Prostate gland (tissue), 2 donors: ENCODE measurements at regions not wholly inside any gene's neighbourhood (a gene's known extent, or its start where the extent isn't known, plus 50 kb on each side); places are given as distances from the start of the nearest gene placed in this dataset. TPM values are rescaled to one million over a fixed set of nuclear protein-coding genes. Genes with fewer than 3 reads are reported as not detected.
"Not testable (repeated sequence)": the region's sequence is repeated elsewhere in the genome, so short reads cannot be mapped to it uniquely, and the experiment has no call there.

Experiments
- DNase-seq: peaks from one replicate; pipeline ENCODE4 v3.0.0-alpha.2; 2019; ENCODE audit warnings: low spot score
- H3K27ac ChIP-seq, 2 donors: fragments of 200-600 bp; sonication (generic); 2 replicates each; pipeline ENCODE4 v1.5.1; 2017 to 2019
- H3K27me3 ChIP-seq: fragments of 200-600 bp; sonication (generic); replicated peaks from 2 replicates; pipeline ENCODE4 v1.5.1; 2019; ENCODE audit not compliant: insufficient read depth
- H3K36me3 ChIP-seq, 2 donors: fragments of 200-600 bp; sonication (generic); 1 replicate in 1 of 2; 2 replicates in 1 of 2; pipeline versions ENCODE4 v1.5.1 to v1.8.1; 2017 to 2019
- H3K4me1 ChIP-seq: fragments of 200-600 bp; sonication (generic); replicated peaks from 2 replicates; pipeline ENCODE4 v1.5.1; 2019
- H3K4me3 ChIP-seq, 2 donors: fragments of 200-600 bp; sonication (generic); 2 replicates each; pipeline ENCODE4 v1.5.1; 2017 to 2019
- H3K9me3 ChIP-seq: fragments of 200-600 bp; sonication (generic); 2 replicates; pipeline ENCODE4 v1.5.1; 2017
- WGBS: methylation state at CpG from one replicate; pipeline ENCODE4 v1.1.5; 2018; 5-methylcytosine and 5-hydroxymethylcytosine counted together
- intact Hi-C: fragments of 100-400 bp; cut with DNase I; formaldehyde crosslinking; loops from one replicate; pipeline ENCODE4 v1.14.2; 2022
- microRNA-seq: library from miRNA; unstranded; fragments of <30 nt; microRNA quantifications from one replicate; pipeline ENCODE4, GENCODE V29; 2016
- small RNA-seq, 2 donors: library from RNA; depleted of rRNA; stranded (forward); fragments of <200 nt; gene quantifications; one replicate each; pipeline ENCODE3, GENCODE V24; 2016

DNA sequence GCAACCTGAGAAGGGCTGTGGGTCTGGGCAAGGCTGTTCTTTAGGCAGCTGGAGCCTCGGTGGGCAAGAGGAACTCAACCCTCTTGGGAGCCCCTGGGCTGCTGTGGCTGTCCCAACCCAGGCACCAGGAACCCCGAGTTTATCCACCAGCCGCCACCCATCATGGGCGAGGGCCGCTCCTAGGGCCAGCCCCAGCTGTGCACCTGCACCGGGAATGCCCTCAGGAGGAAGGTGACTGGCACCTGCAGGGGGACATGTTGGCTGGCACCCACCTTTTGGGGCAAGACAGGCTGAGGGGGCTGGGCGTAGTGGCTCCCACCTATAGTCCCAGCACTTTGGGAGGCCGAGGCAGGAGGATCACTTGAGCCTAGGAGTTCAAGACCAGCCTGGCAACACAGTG, 393.8 kb upstream of the ZNF722 start:
- WGBS: 93% methylated on average over 5 of the region's 8 CpGs
- H3K9me3 ChIP-seq, DNase-seq, H3K4me1 ChIP-seq, H3K27ac ChIP-seq, intact Hi-C loops, H3K36me3 ChIP-seq, H3K4me3 ChIP-seq, H3K27me3 ChIP-seq: not testable (repeated sequence)

DNA sequence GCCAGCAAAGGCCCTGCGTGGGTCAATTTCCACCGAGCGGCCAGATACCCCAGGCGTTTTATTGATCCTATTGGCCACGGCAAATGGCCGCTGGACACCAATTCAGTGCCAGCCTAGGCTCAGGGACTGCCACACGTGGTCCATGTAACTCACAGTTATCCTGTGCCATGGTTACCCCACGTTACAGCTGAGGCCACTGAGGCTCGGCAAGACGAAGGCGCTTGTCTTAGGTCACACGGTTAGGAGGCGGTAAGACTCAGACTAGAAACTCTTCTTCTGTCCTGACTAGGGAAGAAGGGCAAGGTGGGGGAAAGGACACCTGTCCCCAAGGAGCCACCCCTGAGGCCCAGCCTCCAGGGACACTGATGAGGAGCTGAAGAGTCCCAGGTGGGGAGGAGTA, 381.1 kb upstream of the ZNF722 start:
- H3K4me1 ChIP-seq, H3K27me3 ChIP-seq, H3K9me3 ChIP-seq, H3K27ac ChIP-seq, H3K4me3 ChIP-seq, H3K36me3 ChIP-seq, DNase-seq, intact Hi-C loops: not testable (repeated sequence)
- 79% methylated on average over 9 of the region's 13 CpGs for WGBS

DNA sequence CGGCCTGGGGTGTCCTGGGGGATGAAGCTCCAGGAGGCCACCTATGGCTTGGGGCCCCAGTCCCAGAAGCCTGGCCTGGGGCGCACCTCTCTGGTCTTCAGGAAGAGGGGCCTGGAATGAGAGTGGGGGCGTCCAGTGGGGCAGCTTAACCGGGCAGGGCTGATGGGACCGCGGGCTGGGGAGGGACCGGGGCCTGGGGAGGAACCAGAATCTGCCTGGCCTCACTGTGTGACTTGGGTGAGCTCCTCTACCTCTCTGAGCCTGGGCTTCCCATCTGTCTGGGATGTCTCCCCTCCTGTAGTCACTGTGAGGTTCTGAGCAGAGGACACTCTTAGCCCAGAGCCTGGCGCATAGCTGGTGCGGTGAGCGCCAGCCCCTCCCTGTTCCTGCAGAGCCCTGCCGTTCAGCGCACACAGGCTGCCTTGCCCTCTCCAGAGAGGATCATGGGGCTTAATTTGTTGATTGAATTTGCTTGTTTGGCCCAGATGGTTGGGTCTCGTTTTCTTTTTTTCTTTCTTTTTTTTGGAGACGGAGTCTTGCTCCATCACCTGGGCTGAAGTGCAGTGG, 378.4 kb upstream of the ZNF722 start:
- 88% methylated on average over 12 of the region's 14 CpGs for WGBS
- H3K36me3 ChIP-seq, H3K9me3 ChIP-seq, H3K27me3 ChIP-seq, H3K4me1 ChIP-seq, H3K4me3 ChIP-seq, DNase-seq, H3K27ac ChIP-seq, intact Hi-C loops: not testable (repeated sequence)

DNA sequence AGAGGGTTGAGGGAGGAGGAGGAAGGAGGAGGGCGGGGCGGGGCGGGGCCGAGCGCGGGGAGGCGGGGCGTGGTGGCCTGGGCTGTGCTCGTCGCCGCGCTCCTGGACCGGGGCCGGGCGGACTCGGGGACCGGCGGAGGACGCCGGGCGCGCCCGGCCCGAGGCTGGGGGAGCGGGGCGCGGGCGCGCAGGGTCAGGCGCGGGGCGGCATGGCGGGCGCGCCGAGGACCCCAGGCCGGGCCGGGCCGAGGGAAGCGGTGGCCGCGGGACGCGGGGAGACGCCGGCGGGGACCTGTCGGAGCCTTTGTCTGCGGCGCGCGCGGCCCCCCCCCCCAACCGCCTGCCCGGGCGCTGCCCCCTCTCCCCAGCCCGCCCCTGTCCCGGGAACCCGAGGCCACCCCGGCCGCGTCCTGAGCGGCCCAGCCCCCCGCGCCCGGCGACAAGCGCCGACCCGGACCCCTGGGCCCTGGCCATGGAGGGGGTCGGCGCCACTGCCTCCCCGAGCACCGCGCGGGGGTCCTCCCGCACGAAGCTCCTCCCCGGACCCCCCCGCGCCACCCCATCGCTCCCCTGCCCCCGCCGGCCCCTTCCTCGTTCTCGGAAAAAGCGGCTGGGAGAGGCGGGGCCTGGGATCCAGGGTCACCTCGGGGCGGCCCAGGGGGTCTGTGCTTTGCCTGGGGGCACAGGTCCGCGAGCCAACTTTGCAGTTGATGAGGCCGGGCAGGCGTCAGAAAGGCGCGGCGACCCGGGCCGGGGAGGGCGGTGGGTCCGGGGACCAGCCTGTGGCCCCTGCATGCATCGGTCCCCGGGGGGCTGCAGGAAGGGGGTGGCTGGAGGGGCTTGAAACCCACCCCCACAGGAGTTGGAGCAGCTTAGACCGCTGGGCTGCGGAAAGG, 370.8 kb upstream of the ZNF722 start:
- H3K27ac ChIP-seq, H3K4me3 ChIP-seq, DNase-seq, H3K9me3 ChIP-seq, H3K4me1 ChIP-seq, intact Hi-C loops, H3K36me3 ChIP-seq, H3K27me3 ChIP-seq: not testable (repeated sequence)
- WGBS: no CpG with 5 or more reads among the region's 105 CpGs

DNA sequence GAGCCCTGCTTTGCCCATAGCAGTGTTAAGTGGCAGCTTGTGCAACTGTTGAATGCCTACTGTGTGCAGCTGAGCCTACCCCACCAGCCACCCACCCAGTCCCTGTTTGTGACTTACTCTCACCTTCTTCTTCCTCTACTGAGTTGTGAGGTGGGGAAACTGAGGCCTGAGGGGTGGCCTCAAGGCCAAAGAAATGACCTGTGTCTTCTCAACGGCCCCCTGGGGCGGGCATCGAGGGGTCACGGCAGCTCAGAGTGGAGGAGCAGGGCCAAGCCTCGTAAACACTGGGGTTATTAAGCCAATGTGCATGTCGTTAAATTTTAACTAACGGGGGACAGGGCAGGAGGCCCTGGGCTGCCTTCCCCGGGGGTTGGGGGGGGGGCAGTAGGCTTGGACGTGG, 369.6 kb upstream of the ZNF722 start:
- DNase-seq, intact Hi-C loops, H3K9me3 ChIP-seq, H3K36me3 ChIP-seq, H3K4me1 ChIP-seq, H3K4me3 ChIP-seq, H3K27me3 ChIP-seq, H3K27ac ChIP-seq: not testable (repeated sequence)
- 81% methylated on average over 6 of the region's 9 CpGs for WGBS

DNA sequence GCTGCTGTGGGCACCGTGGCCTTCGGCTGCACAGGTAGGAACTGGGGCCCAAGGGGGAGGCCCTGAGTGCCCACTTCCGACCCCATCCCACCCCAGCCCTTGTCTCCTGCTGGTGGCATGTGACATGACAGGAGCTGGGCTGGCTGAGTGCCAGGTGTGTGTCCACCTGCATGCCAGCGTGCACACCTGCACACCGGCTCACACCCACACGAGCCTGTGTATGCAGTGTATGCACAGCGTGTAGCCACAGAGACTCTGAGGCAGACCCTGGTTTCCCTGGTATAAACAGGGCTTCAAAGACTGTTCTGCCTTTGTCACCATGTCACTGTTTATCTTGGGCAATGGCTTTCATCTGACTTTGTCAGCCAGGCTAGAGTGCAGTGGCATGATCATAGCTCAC, 362.1 kb upstream of the ZNF722 start:
- H3K9me3 ChIP-seq, DNase-seq, H3K27me3 ChIP-seq, H3K4me1 ChIP-seq, H3K4me3 ChIP-seq, intact Hi-C loops, H3K36me3 ChIP-seq, H3K27ac ChIP-seq: not testable (repeated sequence)
- no CpG with 5 or more reads among the region's 7 CpGs for WGBS

DNA sequence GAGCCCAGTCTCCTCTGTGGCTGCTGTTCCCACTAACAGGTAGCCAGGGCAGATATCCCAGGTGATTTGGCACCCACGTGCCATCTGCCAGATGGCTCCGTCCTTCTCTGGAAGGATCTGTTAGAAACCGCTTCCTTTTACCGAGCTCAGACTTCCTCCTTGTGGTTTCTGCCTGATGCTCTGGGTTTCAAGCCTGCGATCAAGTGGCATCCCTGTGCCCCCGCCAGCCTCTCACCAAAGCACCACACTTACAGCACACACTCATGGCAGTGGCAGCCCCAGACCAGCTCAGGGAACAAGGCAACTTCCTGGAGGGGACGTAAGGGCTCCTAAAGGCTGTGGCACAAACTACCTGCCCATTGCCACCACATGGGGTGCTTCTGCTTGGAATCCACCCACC, 333.1 kb upstream of the ZNF722 start:
- DNase-seq, H3K4me3 ChIP-seq, H3K9me3 ChIP-seq, H3K27me3 ChIP-seq, intact Hi-C loops, H3K36me3 ChIP-seq, H3K4me1 ChIP-seq, H3K27ac ChIP-seq: not testable (repeated sequence)
- 89% methylated on average over 5 of the region's 7 CpGs for WGBS

DNA sequence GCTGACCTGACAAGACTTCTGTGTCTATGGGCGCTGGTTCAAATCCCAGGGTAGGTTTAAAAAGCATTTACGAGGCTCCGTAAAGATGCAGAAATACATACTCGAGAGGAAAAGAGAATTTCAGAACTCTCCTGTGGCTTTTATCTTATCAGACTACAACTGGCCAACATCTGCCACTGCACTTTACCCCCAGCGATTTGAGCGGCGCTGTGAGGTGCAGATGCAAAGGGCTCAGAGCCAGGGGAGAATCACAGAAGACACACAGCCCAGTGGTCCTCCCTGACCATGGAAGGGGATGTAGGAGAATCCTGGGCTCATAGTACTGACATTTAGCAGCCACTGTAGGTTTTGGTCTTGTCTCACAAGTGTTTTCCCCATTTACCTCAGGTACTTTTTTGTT, 307.2 kb upstream of the ZNF722 start:
- H3K27me3 ChIP-seq, H3K9me3 ChIP-seq, H3K4me3 ChIP-seq, H3K36me3 ChIP-seq, H3K4me1 ChIP-seq, DNase-seq, H3K27ac ChIP-seq, intact Hi-C loops: not testable (repeated sequence)
- WGBS: 89% methylated on average over 3 of the region's 7 CpGs

DNA sequence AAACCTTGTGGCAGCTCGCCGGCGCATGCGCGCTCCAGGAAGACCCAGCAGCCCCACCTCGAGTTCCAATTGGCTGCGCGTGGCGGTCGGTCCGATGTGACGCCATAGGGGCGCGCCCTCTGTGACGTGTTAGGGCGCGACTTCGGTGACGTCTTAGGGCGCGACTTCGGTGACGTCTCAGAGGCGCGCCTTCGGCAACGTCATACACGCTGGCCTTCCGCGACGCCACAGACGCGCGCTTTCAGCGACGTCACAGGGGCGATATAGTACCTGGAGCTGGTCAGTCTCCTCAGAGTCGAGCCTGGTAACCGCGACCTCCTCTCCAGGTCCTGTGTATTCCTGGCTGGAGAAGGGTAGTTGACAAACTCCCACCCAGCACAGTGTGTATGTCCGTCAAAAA, 304.4 kb upstream of the ZNF722 start:
- intact Hi-C loops, H3K4me1 ChIP-seq, H3K9me3 ChIP-seq, H3K36me3 ChIP-seq, H3K27me3 ChIP-seq, H3K27ac ChIP-seq, DNase-seq, H3K4me3 ChIP-seq: not testable (repeated sequence)
- WGBS: no CpG with 5 or more reads among the region's 41 CpGs

Small RNAs in the stretch of these regions (microRNA-seq; reads per million reads assigned to microRNA genes)
- gene MIR4283-2: not detected

Small RNAs in the stretch of these regions (small RNA-seq; reads per million reads assigned to genes)
- gene MIR4283-2: 0 reads per million in 2 donors
